Transverse colon (tissue), 4 donors: ENCODE measurements at regions not wholly inside any gene's neighbourhood (a gene's known extent, or its start where the extent isn't known, plus 50 kb on each side); places are given as distances from the start of the nearest gene placed in this dataset.

Experiments used
- CTCF ChIP-seq, 5 experiments: fragments of 200-600 bp in 3 of 5; fragments of 450-650 bp in 2 of 5; sonication (generic) in 3 of 5; IDR thresholded peaks; 1 replicate in 2 of 5; 2 replicates in 3 of 5; pipeline ENCODE4 v1.5.1; 2016 to 2017; ENCODE audit warnings: antibody characterized with exemption in 5 of 5, inconsistent platforms in 3 of 5, mild to moderate bottlenecking in 2 of 5, moderate library complexity in 1 of 5
- EP300 ChIP-seq: sonication (generic); formaldehyde crosslinking; IDR thresholded peaks from one replicate; pipeline ENCODE4 v1.6.1; 2017; ENCODE audit warnings: antibody characterized with exemption, low read depth
- POLR2A ChIP-seq: fragments of 450-650 bp; IDR thresholded peaks from one replicate; pipeline ENCODE4 v1.6.1; 2016; ENCODE audit warnings: antibody characterized with exemption, mild to moderate bottlenecking, moderate library complexity
- POLR2AphosphoS5 ChIP-seq, 3 donors: sonication (generic); formaldehyde crosslinking; IDR thresholded peaks; one replicate each; pipeline ENCODE4 v1.6.1; 2016; ENCODE audit warnings: antibody characterized with exemption in 3 of 3

- TF ChIP-seq CTCF (IDR thresholded peaks at IDR 0.05) (no peak), POLR2A (no peak), POLR2AphosphoS5 (IDR thresholded peaks at IDR 0.05) (no peak), EP300 (no peak)
These were observed 67.5 kb upstream of the ZNG1B start for GRCh38 chr2:113370030-113370429.
